Right atrium auricular region (tissue), 2 donors: ENCODE measurements at regions not wholly inside any gene's neighbourhood (a gene's known extent, or its start where the extent isn't known, plus 50 kb on each side); places are given as distances from the start of the nearest gene placed in this dataset.

Experiments used
- DNase-seq: peaks from one replicate; pipeline ENCODE4 v3.0.0-alpha.2; 2019; ENCODE audit warnings: low spot score
- H3K27ac ChIP-seq, 2 donors: fragments of 200-600 bp; sonication (generic); 1 replicate in 1 of 2; 2 replicates in 1 of 2; pipeline ENCODE4 v1.5.1; 2016 to 2019
- H3K27me3 ChIP-seq, 2 donors: fragments of 200-600 bp; sonication (generic); one replicate each; pipeline versions ENCODE4 v1.5.1 to v1.6.0; 2017 to 2019
- H3K36me3 ChIP-seq: fragments of 200-600 bp; sonication (generic); one replicate; pipeline ENCODE4 v1.5.1; 2016
- H3K4me1 ChIP-seq, 2 donors: fragments of 200-600 bp; sonication (generic); one replicate each; pipeline versions ENCODE4 v1.5.1 to v1.6.0; 2017 to 2019
- H3K4me3 ChIP-seq, 2 donors: fragments of 200-600 bp; sonication (generic); 1 replicate in 1 of 2; 2 replicates in 1 of 2; pipeline ENCODE4 v1.5.1; 2017 to 2019; ENCODE audit warnings: mild to moderate bottlenecking in 1 of 2, moderate library complexity in 1 of 2
- H3K9me3 ChIP-seq, 2 donors: fragments of 200-600 bp; sonication (generic); one replicate each; pipeline ENCODE4 v1.5.1; 2019
- CTCF ChIP-seq, 2 donors: fragments of 200-600 bp; sonication (generic); IDR thresholded peaks; one replicate each; pipeline ENCODE4 v1.5.1; 2019; ENCODE audit warnings: antibody characterized with exemption in 2 of 2

GRCh38 chr4:31275906-31276305, 555.7 kb downstream of the PCDH7 start:
- no peaks in the 10 kb centered on the region for H3K27me3 ChIP-seq
- no peak for TF ChIP-seq CTCF (IDR thresholded peaks at IDR 0.05)
- H3K9me3 ChIP-seq: no peaks in the 10 kb centered on the region
- H3K4me3 ChIP-seq: no peak overlapping the region
- H3K27ac ChIP-seq: no peak overlapping the region
- no peaks in the 10 kb centered on the region for H3K36me3 ChIP-seq
- no peak for DNase-seq
- no peaks in the 10 kb centered on the region for H3K4me1 ChIP-seq

GRCh38 chr4:31283679-31284078, 563.5 kb downstream of the PCDH7 start:
- Histone ChIP-seq H3K27ac (no peak overlapping the region), H3K36me3 (no peaks in the 10 kb centered on the region), H3K4me1 (no peaks in the 10 kb centered on the region), H3K9me3 (no peaks in the 10 kb centered on the region), H3K4me3 (no peak overlapping the region), H3K27me3 (no peaks in the 10 kb centered on the region)
- no peak for TF ChIP-seq CTCF (IDR thresholded peaks at IDR 0.05)
- no peak for DNase-seq

GRCh38 chr4:31290836-31291235, 570.7 kb downstream of the PCDH7 start:
- H3K4me1 ChIP-seq: no peaks in the 10 kb centered on the region
- no peak for TF ChIP-seq CTCF (IDR thresholded peaks at IDR 0.05)
- H3K9me3 ChIP-seq: no peaks in the 10 kb centered on the region
- no peak overlapping the region for H3K4me3 ChIP-seq
- H3K27me3 ChIP-seq: no peaks in the 10 kb centered on the region
- H3K27ac ChIP-seq: no peak overlapping the region
- no peak for DNase-seq
- H3K36me3 ChIP-seq: no peaks in the 10 kb centered on the region

- no peaks in the 10 kb centered on the region for H3K9me3 ChIP-seq
- no peak for DNase-seq
- no peak overlapping the region for H3K4me3 ChIP-seq
- H3K27ac ChIP-seq: no peak overlapping the region
- no peaks in the 10 kb centered on the region for H3K27me3 ChIP-seq
- H3K4me1 ChIP-seq: no peaks in the 10 kb centered on the region
- TF ChIP-seq CTCF (IDR thresholded peaks at IDR 0.05): no peak
- H3K36me3 ChIP-seq: no peaks in the 10 kb centered on the region
These were observed 571.1 kb downstream of the PCDH7 start for GRCh38 chr4:31291238-31291637.

GRCh38 chr4:31294655-31295480, 574.7 kb downstream of the PCDH7 start:
- DNase-seq: no peak
- H3K4me1 ChIP-seq: no peaks in the 10 kb centered on the region
- no peak for TF ChIP-seq CTCF (IDR thresholded peaks at IDR 0.05)
- no peaks in the 10 kb centered on the region for H3K27me3 ChIP-seq
- H3K9me3 ChIP-seq: no peaks in the 10 kb centered on the region
- H3K4me3 ChIP-seq: no peak overlapping the region
- no peak overlapping the region for H3K27ac ChIP-seq
- H3K36me3 ChIP-seq: no peaks in the 10 kb centered on the region

- no peak overlapping the region for H3K27ac ChIP-seq
- no peak for DNase-seq
- H3K36me3 ChIP-seq: no peaks in the 10 kb centered on the region
- no peaks in the 10 kb centered on the region for H3K27me3 ChIP-seq
- H3K4me3 ChIP-seq: no peak overlapping the region
- H3K4me1 ChIP-seq: no peaks in the 10 kb centered on the region
- H3K9me3 ChIP-seq: no peaks in the 10 kb centered on the region
- no peak for TF ChIP-seq CTCF (IDR thresholded peaks at IDR 0.05)
These were observed 578.6 kb downstream of the PCDH7 start for GRCh38 chr4:31298737-31299136.
